MM.1S (cell line): ENCODE measurements at regions not wholly inside any gene's neighbourhood (a gene's known extent, or its start where the extent isn't known, plus 50 kb on each side); places are given as distances from the start of the nearest gene placed in this dataset.

Source experiments
- DNase-seq: peaks from one replicate; pipeline ENCODE4 v3.0.0-alpha.2; 2015
- H2AFZ ChIP-seq: fragments of 300-600 bp; sonication (generic); 2 replicates; pipeline ENCODE4 v1.6.0; 2016; ENCODE audit warnings: antibody characterized with exemption, low read length
- H3F3A ChIP-seq: fragments of 300-600 bp; sonication (generic); 2 replicates; pipeline ENCODE4 v1.6.1; 2016; ENCODE audit warnings: mild to moderate bottlenecking, antibody characterized with exemption, low read length, moderate library complexity, mixed read lengths; ENCODE audit not compliant: insufficient read depth
- H3K27ac ChIP-seq: fragments of 300-600 bp; sonication (generic); 2 replicates; pipeline ENCODE4 v1.5.1; 2016; ENCODE audit warnings: mild to moderate bottlenecking, low read length
- H3K27me3 ChIP-seq: fragments of 300-600 bp; sonication (generic); replicated peaks from 2 replicates; pipeline ENCODE4 v1.6.0; 2016; ENCODE audit warnings: low read length; ENCODE audit not compliant: insufficient read depth
- H3K36me3 ChIP-seq: fragments of 300-600 bp; sonication (generic); replicated peaks from 2 replicates; pipeline ENCODE4 v1.6.1; 2016; ENCODE audit warnings: mild to moderate bottlenecking, low read length, mixed read lengths; ENCODE audit not compliant: insufficient read depth
- H3K4me1 ChIP-seq: fragments of 300-600 bp; sonication (generic); 2 replicates; pipeline ENCODE4 v1.6.1; 2016; ENCODE audit warnings: low read length, mixed read lengths
- H3K4me2 ChIP-seq: fragments of 300-600 bp; sonication (generic); 2 replicates; pipeline ENCODE4 v1.6.0; 2016; ENCODE audit warnings: low read depth, low read length
- H3K4me3 ChIP-seq: fragments of 300-600 bp; sonication (generic); 2 replicates; pipeline ENCODE4 v1.5.1; 2016; ENCODE audit warnings: low read length, mixed read lengths
- H3K79me2 ChIP-seq: fragments of 300-600 bp; sonication (generic); 2 replicates; pipeline ENCODE4 v1.6.1; 2016; ENCODE audit warnings: mixed run types, low read length, mixed read lengths
- H3K9ac ChIP-seq: fragments of 300-600 bp; sonication (generic); 2 replicates; pipeline ENCODE4 v1.6.1; 2016; ENCODE audit warnings: low read length, mixed read lengths
- H3K9me2 ChIP-seq: fragments of 300-600 bp; sonication (generic); replicated peaks from 2 replicates; pipeline ENCODE4 v1.6.1; 2016; ENCODE audit warnings: mild to moderate bottlenecking, low read length, mixed read lengths; ENCODE audit not compliant: insufficient read depth
- H3K9me3 ChIP-seq: fragments of 300-600 bp; sonication (generic); replicated peaks from 2 replicates; pipeline ENCODE4 v1.6.1; 2016; ENCODE audit warnings: mild to moderate bottlenecking, low read length, mixed read lengths; ENCODE audit not compliant: insufficient read depth
- H4K20me1 ChIP-seq: fragments of 300-600 bp; sonication (generic); 2 replicates; pipeline ENCODE4 v1.6.1; 2016; ENCODE audit warnings: mild to moderate bottlenecking, low read length, moderate library complexity, mixed read lengths; ENCODE audit not compliant: insufficient read depth
- EZH2 ChIP-seq: fragments of 300-600 bp; sonication (generic); optimal IDR thresholded peaks from 2 replicates; pipeline ENCODE3; 2017; ENCODE audit warnings: low read depth, mild to moderate bottlenecking, antibody characterized with exemption, low read length, mixed read lengths
- EZH2phosphoT487 ChIP-seq: fragments of 300-600 bp; sonication (generic); IDR thresholded peaks from 2 replicates; pipeline ENCODE4 v1.6.1; 2018; ENCODE audit warnings: antibody characterized with exemption, low read length
- TF ChIP-seq, protein P1 (sequence below): fragments of 300-600 bp; sonication (generic); IDR thresholded peaks from 2 replicates; pipeline ENCODE4 v1.5.1; 2016; ENCODE audit warnings: antibody characterized with exemption, low read length, mixed read lengths

DNA sequence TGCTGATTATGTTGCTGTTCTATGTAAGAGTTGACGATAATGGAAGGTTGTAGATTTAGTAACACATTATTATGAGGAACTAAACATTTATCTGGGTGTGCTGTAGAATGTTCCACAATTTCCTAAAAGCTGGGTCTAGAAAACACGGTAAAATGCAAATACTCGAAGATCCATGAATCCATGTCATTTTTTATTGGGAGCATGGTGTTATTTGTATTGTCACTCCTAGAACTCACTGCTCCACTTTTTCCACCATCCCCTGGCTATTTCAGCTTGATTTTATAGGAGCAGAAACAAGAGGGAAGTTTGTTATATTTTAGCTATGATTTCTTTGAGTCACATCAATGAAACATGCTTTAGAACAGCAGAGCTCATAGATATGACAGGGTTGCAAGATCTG is 155.0 kb upstream of the ANK2 start:
- Histone ChIP-seq H2AFZ (no peak overlapping the region), H3K27ac (no peak overlapping the region), H3K79me2 (no peaks in the 10 kb centered on the region), H3F3A (no peaks in the 10 kb centered on the region), H3K4me3 (no peak overlapping the region), H3K27me3 (no peaks in the 10 kb centered on the region), H3K9me2 (no peaks in the 10 kb centered on the region), H3K36me3 (no peaks in the 10 kb centered on the region), H3K4me2 (no peak overlapping the region), H3K9me3 (no peaks in the 10 kb centered on the region), H3K4me1 (no peaks in the 10 kb centered on the region), H3K9ac (no peak overlapping the region), H4K20me1 (no peaks in the 10 kb centered on the region)
- TF ChIP-seq, protein P1, sequence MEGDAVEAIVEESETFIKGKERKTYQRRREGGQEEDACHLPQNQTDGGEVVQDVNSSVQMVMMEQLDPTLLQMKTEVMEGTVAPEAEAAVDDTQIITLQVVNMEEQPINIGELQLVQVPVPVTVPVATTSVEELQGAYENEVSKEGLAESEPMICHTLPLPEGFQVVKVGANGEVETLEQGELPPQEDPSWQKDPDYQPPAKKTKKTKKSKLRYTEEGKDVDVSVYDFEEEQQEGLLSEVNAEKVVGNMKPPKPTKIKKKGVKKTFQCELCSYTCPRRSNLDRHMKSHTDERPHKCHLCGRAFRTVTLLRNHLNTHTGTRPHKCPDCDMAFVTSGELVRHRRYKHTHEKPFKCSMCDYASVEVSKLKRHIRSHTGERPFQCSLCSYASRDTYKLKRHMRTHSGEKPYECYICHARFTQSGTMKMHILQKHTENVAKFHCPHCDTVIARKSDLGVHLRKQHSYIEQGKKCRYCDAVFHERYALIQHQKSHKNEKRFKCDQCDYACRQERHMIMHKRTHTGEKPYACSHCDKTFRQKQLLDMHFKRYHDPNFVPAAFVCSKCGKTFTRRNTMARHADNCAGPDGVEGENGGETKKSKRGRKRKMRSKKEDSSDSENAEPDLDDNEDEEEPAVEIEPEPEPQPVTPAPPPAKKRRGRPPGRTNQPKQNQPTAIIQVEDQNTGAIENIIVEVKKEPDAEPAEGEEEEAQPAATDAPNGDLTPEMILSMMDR: no peak
- TF ChIP-seq EZH2phosphoT487 (no peak), EZH2 (no peak)
- DNase-seq: no peak

DNA sequence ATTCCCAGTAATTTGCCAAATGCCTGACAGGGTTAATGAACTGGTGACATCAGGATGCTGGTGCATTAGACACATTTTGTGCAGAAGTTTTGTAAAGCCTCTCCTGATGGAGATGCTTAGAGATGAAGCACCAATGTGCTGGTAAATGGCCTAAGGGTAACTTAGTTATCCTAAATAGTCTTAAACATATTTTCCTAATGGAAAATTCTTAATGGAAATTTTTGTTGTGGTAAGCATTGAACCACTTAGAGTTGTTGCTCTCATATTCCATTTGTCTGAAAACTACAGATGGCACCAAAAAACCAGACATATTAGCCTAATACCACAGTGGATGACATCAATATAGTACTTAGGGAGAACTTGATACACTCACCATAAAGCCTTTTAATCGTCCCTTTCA is 154.5 kb upstream of the ANK2 start:
- Histone ChIP-seq H3K36me3 (no peaks in the 10 kb centered on the region), H3K79me2 (no peaks in the 10 kb centered on the region), H3K9ac (no peak overlapping the region), H3K4me1 (no peaks in the 10 kb centered on the region), H3K4me3 (no peak overlapping the region), H3K9me2 (no peaks in the 10 kb centered on the region), H3K27me3 (no peaks in the 10 kb centered on the region), H3K27ac (no peak overlapping the region), H3F3A (no peaks in the 10 kb centered on the region), H3K4me2 (no peak overlapping the region), H2AFZ (no peak overlapping the region), H4K20me1 (no peaks in the 10 kb centered on the region), H3K9me3 (no peaks in the 10 kb centered on the region)
- TF ChIP-seq, protein P1: no peak
- TF ChIP-seq EZH2phosphoT487 (no peak), EZH2 (no peak)
- no peak for DNase-seq

DNA sequence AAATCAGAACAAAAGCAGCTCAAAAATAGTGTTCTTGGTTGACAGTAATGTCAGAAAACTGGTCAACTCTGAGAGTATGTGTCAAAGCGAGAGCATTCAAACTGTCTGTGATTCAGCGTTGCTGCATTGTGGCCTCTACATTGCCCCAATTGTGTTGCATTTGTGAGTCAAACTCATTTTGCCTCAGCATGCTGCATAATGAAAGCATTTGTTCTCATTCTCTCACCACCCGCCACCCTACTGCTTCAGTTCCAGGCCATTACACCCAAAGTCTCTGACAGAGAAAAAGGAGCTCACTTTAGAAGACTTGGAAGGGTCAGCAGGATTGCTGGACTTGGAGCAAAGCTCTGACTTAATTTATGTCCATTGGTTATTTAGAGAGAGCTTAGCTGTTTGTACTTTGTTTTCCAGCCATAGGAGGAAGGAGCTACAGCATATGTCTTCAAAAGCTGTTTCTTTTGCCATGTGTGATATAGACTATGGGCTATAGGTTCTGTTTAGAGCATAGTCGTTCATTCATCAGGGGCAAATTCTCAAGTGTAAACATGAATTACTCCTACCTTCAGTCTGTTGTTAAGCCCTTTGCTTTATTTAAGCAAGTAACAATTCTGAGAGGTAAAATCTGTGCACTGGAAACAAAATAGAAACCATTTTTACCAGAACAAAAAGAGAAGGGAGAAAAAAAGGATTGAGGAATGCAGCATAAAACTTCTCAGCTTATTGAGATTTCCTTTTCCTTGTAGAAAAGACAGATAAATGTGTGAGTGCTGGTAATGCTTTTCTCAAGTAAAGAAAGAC is 153.4 kb upstream of the ANK2 start:
- no peak for DNase-seq
- Histone ChIP-seq H3K9ac (no peak overlapping the region), H3K27ac (no peak overlapping the region), H3F3A (no peaks in the 10 kb centered on the region), H3K9me2 (no peaks in the 10 kb centered on the region), H3K4me2 (no peak overlapping the region), H3K79me2 (no peaks in the 10 kb centered on the region), H3K36me3 (no peaks in the 10 kb centered on the region), H4K20me1 (no peaks in the 10 kb centered on the region), H3K27me3 (no peaks in the 10 kb centered on the region), H3K9me3 (no peaks in the 10 kb centered on the region), H3K4me3 (no peak overlapping the region), H3K4me1 (no peaks in the 10 kb centered on the region), H2AFZ (no peak overlapping the region)
- TF ChIP-seq, protein P1: no peak
- TF ChIP-seq EZH2phosphoT487: no peak
- TF ChIP-seq EZH2: no peak
